ENCODE measurements at regions not wholly inside any gene's neighbourhood (a gene's known extent, or its start where the extent isn't known, plus 50 kb on each side); places are given as distances from the start of the nearest gene placed in this dataset.
A peak's percentile ranks its signal among the peaks of the same experiment; 100 is the strongest.

DNA sequence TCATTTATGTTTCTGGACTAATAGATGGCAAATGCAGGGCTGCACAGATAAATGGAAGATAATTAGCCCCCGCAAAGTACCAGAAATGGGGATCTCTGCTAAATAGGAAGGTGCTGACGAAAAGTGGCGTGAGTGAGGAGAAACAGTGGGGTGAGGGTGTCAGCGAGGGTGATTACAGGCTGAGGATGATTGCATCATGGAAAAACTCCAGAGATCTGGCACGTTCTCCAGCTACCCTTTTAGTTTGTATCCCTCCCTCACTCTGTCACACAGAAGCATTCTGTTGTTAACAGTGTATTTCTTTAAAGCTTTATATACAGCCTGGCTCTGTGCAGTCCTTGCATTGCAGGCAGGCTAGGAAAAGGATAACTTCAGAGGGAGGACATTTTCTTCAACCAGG, 309.6 kb upstream of the DDX53 start:
- H3K36me3 ChIP-seq (ENCODE audit: control insufficient read depth, insufficient read depth, low read length): no peaks in the 10 kb centered on the region
- no peaks in the 10 kb centered on the region for H3K27me3 ChIP-seq (ENCODE audit: control insufficient read depth, insufficient read depth, low read length)
- DNase-seq: peak; percentile 1
- no peaks in the 10 kb centered on the region for H3K4me1 ChIP-seq (ENCODE audit: control insufficient read depth, insufficient read depth, low read length)
- no peaks in the 10 kb centered on the region for H3K9me3 ChIP-seq (replicated peaks; ENCODE audit: control insufficient read depth, low read depth, low read length)
- no peak overlapping the region for H3K27ac ChIP-seq (ENCODE audit: low read length)
- H3K4me3 ChIP-seq (ENCODE audit: low read length): no peak overlapping the region
- WGBS (ENCODE audit: insufficient coverage): 80% methylated on average over 2 of the region's 5 CpGs

GRCh38 chrX:22691966-22692565, 307.7 kb upstream of the DDX53 start:
- Histone ChIP-seq H3K36me3 (ENCODE audit: control insufficient read depth, insufficient read depth, low read length) (no peaks in the 10 kb centered on the region), H3K27me3 (ENCODE audit: control insufficient read depth, insufficient read depth, low read length) (no peaks in the 10 kb centered on the region), H3K4me1 (ENCODE audit: control insufficient read depth, insufficient read depth, low read length) (no peaks in the 10 kb centered on the region), H3K4me3 (ENCODE audit: low read length) (no peak overlapping the region), H3K9me3 (replicated peaks; ENCODE audit: control insufficient read depth, low read depth, low read length) (peaks cover 3% of the 10 kb centered on the region), H3K27ac (ENCODE audit: low read length) (no peak overlapping the region)
- WGBS (ENCODE audit: insufficient coverage): 80% methylated on average over 1 of the region's 6 CpGs
- no peak for DNase-seq

- H3K27ac ChIP-seq (ENCODE audit: low read length): no peak overlapping the region
- peaks cover 2% of the 10 kb centered on the region for H3K4me1 ChIP-seq (ENCODE audit: control insufficient read depth, insufficient read depth, low read length)
- H3K36me3 ChIP-seq (ENCODE audit: control insufficient read depth, insufficient read depth, low read length): no peaks in the 10 kb centered on the region
- DNase-seq: no peak
- H3K9me3 ChIP-seq (replicated peaks; ENCODE audit: control insufficient read depth, low read depth, low read length): peaks cover 3% of the 10 kb centered on the region
- H3K27me3 ChIP-seq (ENCODE audit: control insufficient read depth, insufficient read depth, low read length): no peaks in the 10 kb centered on the region
- H3K4me3 ChIP-seq (ENCODE audit: low read length): no peak overlapping the region
These were observed 301.6 kb upstream of the DDX53 start for GRCh38 chrX:22698151-22698550.

- no CpG with 5 or more reads among the region's 5 CpGs for WGBS (ENCODE audit: insufficient coverage)
- H3K27ac ChIP-seq (ENCODE audit: low read length): peak overlapping the region; percentile 65
- H3K27me3 ChIP-seq (ENCODE audit: control insufficient read depth, insufficient read depth, low read length): no peaks in the 10 kb centered on the region
- peaks cover 4% of the 10 kb centered on the region for H3K9me3 ChIP-seq (replicated peaks; ENCODE audit: control insufficient read depth, low read depth, low read length)
- peak; percentile 90 for DNase-seq
- H3K36me3 ChIP-seq (ENCODE audit: control insufficient read depth, insufficient read depth, low read length): no peaks in the 10 kb centered on the region
- H3K4me3 ChIP-seq (ENCODE audit: low read length): no peak overlapping the region
- peaks cover 2% of the 10 kb centered on the region for H3K4me1 ChIP-seq (ENCODE audit: control insufficient read depth, insufficient read depth, low read length)
These were observed 300.1 kb upstream of the DDX53 start for GRCh38 chrX:22699581-22700091.

DNA sequence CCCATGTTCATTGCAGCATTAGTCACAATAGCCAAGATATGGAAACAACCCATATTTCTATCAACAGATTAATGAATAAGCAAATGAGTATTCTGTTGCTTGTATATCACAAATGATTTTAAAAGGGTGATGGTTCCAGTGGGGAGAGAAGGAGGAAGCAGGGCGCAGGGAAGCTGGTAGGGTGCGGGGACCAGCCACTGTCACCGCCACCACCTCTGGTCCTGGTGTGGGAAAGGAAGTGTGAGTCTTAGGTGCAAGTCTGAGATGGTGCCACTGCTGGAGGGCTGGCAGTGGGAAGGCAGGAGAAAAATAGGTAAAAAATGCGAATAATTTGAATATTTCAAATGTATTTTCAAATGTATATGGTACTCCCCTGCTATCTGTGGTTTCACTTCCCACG, 286.8 kb upstream of the DDX53 start:
- 71% methylated on average over 3 of the region's 5 CpGs for WGBS (ENCODE audit: insufficient coverage)

DNA sequence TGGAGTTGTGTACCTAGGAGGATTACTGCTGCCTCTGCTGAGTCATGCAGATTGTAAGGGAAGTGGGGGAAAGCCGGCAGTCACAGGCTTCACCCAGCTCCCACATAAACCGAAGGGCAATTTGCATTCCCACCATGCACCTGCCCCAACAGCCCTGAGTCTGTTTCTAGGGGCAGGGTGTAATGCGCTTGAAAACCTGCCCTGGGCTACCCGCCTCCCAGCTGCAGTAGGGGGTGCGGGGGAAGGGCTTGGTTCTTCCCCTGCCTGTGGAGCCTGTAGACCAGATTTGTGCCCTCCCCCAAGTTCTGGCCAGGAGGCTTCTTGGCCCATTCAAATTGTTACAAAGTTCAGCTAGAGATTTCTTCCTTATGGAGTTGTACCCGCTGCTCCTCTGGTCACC, 269.2 kb upstream of the DDX53 start:
- H3K9me3 ChIP-seq (replicated peaks; ENCODE audit: control insufficient read depth, low read depth, low read length): no peaks in the 10 kb centered on the region
- no peaks in the 10 kb centered on the region for H3K4me1 ChIP-seq (ENCODE audit: control insufficient read depth, insufficient read depth, low read length)
- no peak overlapping the region for H3K27ac ChIP-seq (ENCODE audit: low read length)
- WGBS (ENCODE audit: insufficient coverage): 45% methylated on average over 3 of the region's 6 CpGs
- no peaks in the 10 kb centered on the region for H3K36me3 ChIP-seq (ENCODE audit: control insufficient read depth, insufficient read depth, low read length)
- H3K4me3 ChIP-seq (ENCODE audit: low read length): no peak overlapping the region
- H3K27me3 ChIP-seq (ENCODE audit: control insufficient read depth, insufficient read depth, low read length): peaks cover 6% of the 10 kb centered on the region
- DNase-seq: no peak

More for the DNA sequence above, 286.8 kb upstream of the DDX53 start:
- Histone ChIP-seq H3K4me1 (ENCODE audit: control insufficient read depth, insufficient read depth, low read length) (no peaks in the 10 kb centered on the region), H3K9me3 (replicated peaks; ENCODE audit: control insufficient read depth, low read depth, low read length) (no peaks in the 10 kb centered on the region), H3K4me3 (ENCODE audit: low read length) (no peak overlapping the region), H3K36me3 (ENCODE audit: control insufficient read depth, insufficient read depth, low read length) (no peaks in the 10 kb centered on the region), H3K27me3 (ENCODE audit: control insufficient read depth, insufficient read depth, low read length) (peaks cover 2% of the 10 kb centered on the region), H3K27ac (ENCODE audit: low read length) (no peak overlapping the region)
- no peak for DNase-seq

DNA sequence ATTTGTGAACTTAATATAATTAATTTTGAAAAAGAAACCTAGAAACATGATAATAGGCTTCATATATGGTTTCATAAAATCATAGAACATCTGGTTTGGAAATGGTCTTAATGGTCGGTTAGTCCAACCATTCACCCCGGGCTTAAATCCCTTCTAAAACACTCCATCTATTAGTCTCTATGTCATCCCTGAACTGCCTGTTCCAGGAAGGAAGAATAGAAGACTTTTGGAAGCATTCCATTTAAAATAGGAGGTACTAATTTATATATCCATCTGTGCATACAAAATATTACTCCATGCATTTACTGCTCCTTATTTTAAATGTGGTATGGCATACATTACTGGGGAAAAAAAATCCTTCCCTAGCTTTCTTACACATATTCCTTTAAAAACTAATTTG, 262.2 kb upstream of the DDX53 start:
- peak; percentile 52 for DNase-seq
- no peaks in the 10 kb centered on the region for H3K9me3 ChIP-seq (replicated peaks; ENCODE audit: control insufficient read depth, low read depth, low read length)
- no peaks in the 10 kb centered on the region for H3K36me3 ChIP-seq (ENCODE audit: control insufficient read depth, insufficient read depth, low read length)
- H3K27me3 ChIP-seq (ENCODE audit: control insufficient read depth, insufficient read depth, low read length): no peaks in the 10 kb centered on the region
- H3K27ac ChIP-seq (ENCODE audit: low read length): no peak overlapping the region
- no peak overlapping the region for H3K4me3 ChIP-seq (ENCODE audit: low read length)
- no CpG with 5 or more reads among the region's 2 CpGs for WGBS (ENCODE audit: insufficient coverage)
- no peaks in the 10 kb centered on the region for H3K4me1 ChIP-seq (ENCODE audit: control insufficient read depth, insufficient read depth, low read length)

DNA sequence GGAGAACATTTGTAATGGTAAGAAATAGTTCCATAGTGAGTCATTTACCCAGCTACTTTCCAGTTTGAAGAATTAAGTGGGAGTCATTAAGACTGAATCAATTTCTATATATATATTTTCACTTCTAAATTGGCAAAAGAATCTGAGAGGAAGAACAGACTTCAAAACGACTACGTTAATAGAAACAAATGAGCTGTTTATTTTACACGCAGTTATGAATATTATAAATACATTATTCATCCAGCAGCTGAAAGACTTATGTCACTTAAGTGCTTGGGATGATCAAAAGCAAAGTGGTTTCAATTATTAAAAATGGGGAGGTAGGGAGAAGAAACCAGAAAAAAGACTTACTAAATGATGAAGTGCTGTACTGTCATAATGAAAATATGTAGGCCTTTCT, 260.5 kb upstream of the DDX53 start:
- DNase-seq: no peak
- WGBS (ENCODE audit: insufficient coverage): no CpG with 5 or more reads among the region's 3 CpGs
- H3K4me3 ChIP-seq (ENCODE audit: low read length): no peak overlapping the region
- H3K27me3 ChIP-seq (ENCODE audit: control insufficient read depth, insufficient read depth, low read length): no peaks in the 10 kb centered on the region
- H3K4me1 ChIP-seq (ENCODE audit: control insufficient read depth, insufficient read depth, low read length): no peaks in the 10 kb centered on the region
- no peaks in the 10 kb centered on the region for H3K36me3 ChIP-seq (ENCODE audit: control insufficient read depth, insufficient read depth, low read length)
- H3K9me3 ChIP-seq (replicated peaks; ENCODE audit: control insufficient read depth, low read depth, low read length): no peaks in the 10 kb centered on the region
- H3K27ac ChIP-seq (ENCODE audit: low read length): no peak overlapping the region

DNA sequence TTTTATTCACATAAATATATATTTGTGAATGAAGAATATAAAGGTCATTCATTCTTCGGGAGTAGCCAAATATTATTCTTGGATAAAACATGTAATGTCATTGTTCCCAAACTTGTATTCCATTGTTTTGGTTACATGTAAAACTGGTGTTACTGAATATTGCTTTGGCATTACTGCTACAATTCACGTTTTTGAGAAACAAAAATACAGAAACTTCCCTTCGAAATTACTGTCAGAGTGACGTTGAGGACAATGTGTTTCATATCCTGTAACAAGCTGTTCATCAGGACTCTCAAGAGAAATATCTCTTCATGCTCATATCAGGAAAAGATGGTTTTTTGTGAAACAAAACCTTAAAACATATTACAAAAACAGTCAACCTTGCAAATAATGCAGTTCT, 258.9 kb upstream of the DDX53 start:
- Histone ChIP-seq H3K4me3 (ENCODE audit: low read length) (no peak overlapping the region), H3K27ac (ENCODE audit: low read length) (no peak overlapping the region), H3K4me1 (ENCODE audit: control insufficient read depth, insufficient read depth, low read length) (no peaks in the 10 kb centered on the region), H3K27me3 (ENCODE audit: control insufficient read depth, insufficient read depth, low read length) (no peaks in the 10 kb centered on the region), H3K9me3 (replicated peaks; ENCODE audit: control insufficient read depth, low read depth, low read length) (no peaks in the 10 kb centered on the region), H3K36me3 (ENCODE audit: control insufficient read depth, insufficient read depth, low read length) (no peaks in the 10 kb centered on the region)
- no CpG with 5 or more reads among the region's 4 CpGs for WGBS (ENCODE audit: insufficient coverage)
- DNase-seq: no peak

- no peaks in the 10 kb centered on the region for H3K4me1 ChIP-seq (ENCODE audit: control insufficient read depth, insufficient read depth, low read length)
- WGBS (ENCODE audit: insufficient coverage): no CpG with 5 or more reads among the region's 1 CpG
- no peaks in the 10 kb centered on the region for H3K9me3 ChIP-seq (replicated peaks; ENCODE audit: control insufficient read depth, low read depth, low read length)
- H3K4me3 ChIP-seq (ENCODE audit: low read length): no peak overlapping the region
- no peak overlapping the region for H3K27ac ChIP-seq (ENCODE audit: low read length)
- H3K36me3 ChIP-seq (ENCODE audit: control insufficient read depth, insufficient read depth, low read length): no peaks in the 10 kb centered on the region
- DNase-seq: no peak
- H3K27me3 ChIP-seq (ENCODE audit: control insufficient read depth, insufficient read depth, low read length): no peaks in the 10 kb centered on the region
These were observed 257.6 kb upstream of the DDX53 start for GRCh38 chrX:22742174-22742573.

DNA sequence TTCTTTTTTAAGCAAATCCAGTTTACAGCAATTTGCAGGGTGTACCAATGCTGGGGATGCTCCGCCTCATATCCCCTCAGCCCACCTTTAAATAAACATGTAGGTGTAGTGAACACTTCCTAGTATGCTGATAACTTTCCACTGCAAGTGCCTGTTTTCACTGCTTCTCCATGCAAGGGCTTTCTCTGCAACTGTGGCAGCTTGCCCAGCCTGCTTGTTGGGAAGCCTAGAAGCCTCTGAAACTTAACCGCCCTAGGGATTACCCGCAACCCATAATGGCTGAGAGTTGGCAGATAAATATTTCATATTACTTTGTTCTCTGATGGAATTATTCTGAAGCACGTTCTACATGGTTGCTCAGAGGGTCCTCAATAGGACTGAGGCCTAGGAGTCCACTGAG, 253.7 kb upstream of the DDX53 start:
- no peaks in the 10 kb centered on the region for H3K36me3 ChIP-seq (ENCODE audit: control insufficient read depth, insufficient read depth, low read length)
- no CpG with 5 or more reads among the region's 4 CpGs for WGBS (ENCODE audit: insufficient coverage)
- peaks cover 3% of the 10 kb centered on the region for H3K27me3 ChIP-seq (ENCODE audit: control insufficient read depth, insufficient read depth, low read length)
- peak; percentile 26 for DNase-seq
- H3K4me3 ChIP-seq (ENCODE audit: low read length): no peak overlapping the region
- H3K9me3 ChIP-seq (replicated peaks; ENCODE audit: control insufficient read depth, low read depth, low read length): no peaks in the 10 kb centered on the region
- H3K4me1 ChIP-seq (ENCODE audit: control insufficient read depth, insufficient read depth, low read length): no peaks in the 10 kb centered on the region
- H3K27ac ChIP-seq (ENCODE audit: low read length): no peak overlapping the region
